ENCODE measurements at regions not wholly inside any gene's neighbourhood (a gene's known extent, or its start where the extent isn't known, plus 50 kb on each side); places are given as distances from the start of the nearest gene placed in this dataset.
"Not testable (repeated sequence)": the region's sequence is repeated elsewhere in the genome, so short reads cannot be mapped to it uniquely, and the experiment has no call there.

- Mint-ChIP-seq H3K36me3 (ENCODE audit: low read depth) (no peaks in the 10 kb centered on the region), H3K4me3 (no peak overlapping the region), H3K27me3 (ENCODE audit: insufficient read depth) (peaks cover 14% of the 10 kb centered on the region), H3K9me3 (no peaks in the 10 kb centered on the region), H3K27ac (no peak overlapping the region), H3K4me1 (ENCODE audit: low read depth) (no peaks in the 10 kb centered on the region)
- no peak for DNase-seq
- TF ChIP-seq CTCF (IDR thresholded peaks at IDR 0.05) = no peak
Measured at GRCh38 chr2:47720559-47720958, 62.4 kb upstream of the MSH6 start.

GRCh38 chr2:47720036-47720435, 62.9 kb upstream of the MSH6 start:
- Mint-ChIP-seq H3K9me3 (no peaks in the 10 kb centered on the region), H3K27ac (no peak overlapping the region), H3K27me3 (ENCODE audit: insufficient read depth) (peaks cover 14% of the 10 kb centered on the region), H3K4me3 (no peak overlapping the region), H3K4me1 (ENCODE audit: low read depth) (no peaks in the 10 kb centered on the region), H3K36me3 (ENCODE audit: low read depth) (no peaks in the 10 kb centered on the region)
- DNase-seq = no peak
- TF ChIP-seq CTCF (IDR thresholded peaks at IDR 0.05) = no peak

- Mint-ChIP-seq H3K4me1 (ENCODE audit: low read depth) (no peaks in the 10 kb centered on the region), H3K4me3 (no peak overlapping the region), H3K27me3 (ENCODE audit: insufficient read depth) (peaks cover 13% of the 10 kb centered on the region), H3K36me3 (ENCODE audit: low read depth) (no peaks in the 10 kb centered on the region), H3K9me3 (no peaks in the 10 kb centered on the region), H3K27ac (no peak overlapping the region)
- no peak for TF ChIP-seq CTCF (IDR thresholded peaks at IDR 0.05)
- no peak for DNase-seq
Measured at GRCh38 chr2:47719099-47719498, 63.8 kb upstream of the MSH6 start.

GRCh38 chr2:47716307-47716706, 66.6 kb upstream of the MSH6 start:
- not testable (repeated sequence) for H3K4me1 Mint-ChIP-seq (ENCODE audit: low read depth); DNase-seq; H3K27ac Mint-ChIP-seq; H3K27me3 Mint-ChIP-seq (ENCODE audit: insufficient read depth); H3K36me3 Mint-ChIP-seq (ENCODE audit: low read depth); H3K9me3 Mint-ChIP-seq; H3K4me3 Mint-ChIP-seq

GRCh38 chr2:47715552-47715951, 67.4 kb upstream of the MSH6 start:
- no peak overlapping the region for H3K27ac Mint-ChIP-seq
- no peak overlapping the region for H3K4me3 Mint-ChIP-seq
- TF ChIP-seq CTCF (IDR thresholded peaks at IDR 0.05) = no peak
- no peaks in the 10 kb centered on the region for H3K4me1 Mint-ChIP-seq (ENCODE audit: low read depth)
- H3K27me3 Mint-ChIP-seq (ENCODE audit: insufficient read depth) = peaks cover 11% of the 10 kb centered on the region
- no peak for DNase-seq
- no peaks in the 10 kb centered on the region for H3K9me3 Mint-ChIP-seq
- no peaks in the 10 kb centered on the region for H3K36me3 Mint-ChIP-seq (ENCODE audit: low read depth)

- H3K27ac Mint-ChIP-seq = no peak overlapping the region
Measured at GRCh38 chr2:47708801-47709499, 74.0 kb upstream of the MSH6 start.

More at GRCh38 chr2:47708801-47709499, 74.0 kb upstream of the MSH6 start:
- Mint-ChIP-seq H3K9me3 (no peaks in the 10 kb centered on the region), H3K27me3 (ENCODE audit: insufficient read depth) (peaks cover 19% of the 10 kb centered on the region), H3K4me1 (ENCODE audit: low read depth) (no peaks in the 10 kb centered on the region), H3K36me3 (ENCODE audit: low read depth) (no peaks in the 10 kb centered on the region), H3K4me3 (no peak overlapping the region)
- TF ChIP-seq CTCF (IDR thresholded peaks at IDR 0.05) = no peak
- DNase-seq = no peak

Measured in HFFc6 (cell line).